ENCODE measurements at regions not wholly inside any gene's neighbourhood (a gene's known extent, or its start where the extent isn't known, plus 50 kb on each side); places are given as distances from the start of the nearest gene placed in this dataset.

GRCh38 chr4:17103231-17103630, 204.8 kb upstream of the LDB2 start:
- TF ChIP-seq CTCF (IDR thresholded peaks at IDR 0.05) (no peak), POLR2A (IDR thresholded peaks at IDR 0.05) (no peak)

All from body of pancreas (tissue), 4 donors.